Upper lobe of right lung (tissue), 1 donor: ENCODE measurements at regions not wholly inside any gene's neighbourhood (a gene's known extent, or its start where the extent isn't known, plus 50 kb on each side); places are given as distances from the start of the nearest gene placed in this dataset.

ENCODE experiments used
- ATAC-seq: fragments of 200-7000 bp; cut with Tn5 transposase; one replicate; pipeline ENCODE4 v1.9.1; 2020; ENCODE audit warnings: mild to moderate bottlenecking, moderate library complexity
- DNase-seq: peaks from one replicate; pipeline ENCODE4 v3.0.0-alpha.2; 2020
- H3K27ac ChIP-seq: fragments of 200-600 bp; one replicate; pipeline ENCODE4 v1.8.0; 2022
- H3K27me3 ChIP-seq: fragments of 200-600 bp; one replicate; pipeline ENCODE4 v1.8.0; 2022; ENCODE audit warnings: mild to moderate bottlenecking
- H3K36me3 ChIP-seq: fragments of 200-600 bp; one replicate; pipeline ENCODE4 v1.8.0; 2022
- H3K4me1 ChIP-seq: fragments of 200-600 bp; one replicate; pipeline ENCODE4 v1.8.0; 2022
- H3K4me3 ChIP-seq: fragments of 200-600 bp; one replicate; pipeline ENCODE4 v1.8.0; 2022; ENCODE audit warnings: mild to moderate bottlenecking
- H3K9me3 ChIP-seq: fragments of 200-600 bp; one replicate; pipeline ENCODE4 v1.8.0; 2022
- CTCF ChIP-seq: fragments of 200-600 bp; IDR thresholded peaks from one replicate; pipeline ENCODE4 v1.8.0; 2022; ENCODE audit warnings: antibody characterized with exemption
- intact Hi-C: fragments of 100-400 bp; cut with DNase I; formaldehyde crosslinking; loops from one replicate; pipeline ENCODE4 v1.11.0; 2022
- donor health status: DM: no; HTN: yes; CAD: no; lungs with severe emphysema.

- no peak for ATAC-seq
- TF ChIP-seq CTCF = no peak
- no peak for DNase-seq
- H3K36me3 ChIP-seq = no peaks in the 10 kb centered on the region
- no peak overlapping the region for H3K27ac ChIP-seq
- no peaks in the 10 kb centered on the region for H3K9me3 ChIP-seq
- no peaks in the 10 kb centered on the region for H3K4me1 ChIP-seq
- no peaks in the 10 kb centered on the region for H3K27me3 ChIP-seq
- intact Hi-C loops = no loop called here
- no peak overlapping the region for H3K4me3 ChIP-seq
These were observed 116.8 kb upstream of the BEND6 start for GRCh38 chr6:56838016-56838555.

- Histone ChIP-seq H3K4me3 (no peak overlapping the region), H3K4me1 (no peaks in the 10 kb centered on the region), H3K27me3 (no peaks in the 10 kb centered on the region), H3K36me3 (no peaks in the 10 kb centered on the region), H3K27ac (no peak overlapping the region), H3K9me3 (no peaks in the 10 kb centered on the region)
- no peak for TF ChIP-seq CTCF
- ATAC-seq (no peak), DNase-seq (no peak)
- intact Hi-C loops = no loop called here
These were observed 117.5 kb upstream of the BEND6 start for GRCh38 chr6:56837322-56837894.

- no peak for TF ChIP-seq CTCF
- H3K27me3 ChIP-seq = no peaks in the 10 kb centered on the region
- H3K36me3 ChIP-seq = no peaks in the 10 kb centered on the region
- no peaks in the 10 kb centered on the region for H3K9me3 ChIP-seq
- H3K4me3 ChIP-seq = no peak overlapping the region
- ATAC-seq = no peak
- intact Hi-C loops = no loop called here
- H3K27ac ChIP-seq = no peak overlapping the region
- no peaks in the 10 kb centered on the region for H3K4me1 ChIP-seq
- DNase-seq = no peak
These were observed 119.3 kb upstream of the BEND6 start for GRCh38 chr6:56835612-56836011.

GRCh38 chr6:56833873-56834272, 121.0 kb upstream of the BEND6 start:
- Histone ChIP-seq H3K27ac (no peak overlapping the region), H3K9me3 (no peaks in the 10 kb centered on the region), H3K4me1 (no peaks in the 10 kb centered on the region), H3K36me3 (no peaks in the 10 kb centered on the region), H3K4me3 (no peak overlapping the region), H3K27me3 (no peaks in the 10 kb centered on the region)
- intact Hi-C loops = no loop called here
- DNase-seq (no peak), ATAC-seq (no peak)
- no peak for TF ChIP-seq CTCF

- DNase-seq = no peak
- no peak for ATAC-seq
- intact Hi-C loops = no loop called here
- Histone ChIP-seq H3K9me3 (no peaks in the 10 kb centered on the region), H3K27ac (no peak overlapping the region), H3K36me3 (no peaks in the 10 kb centered on the region), H3K27me3 (no peaks in the 10 kb centered on the region), H3K4me3 (no peak overlapping the region), H3K4me1 (no peaks in the 10 kb centered on the region)
- no peak for TF ChIP-seq CTCF
These were observed 121.6 kb upstream of the BEND6 start for GRCh38 chr6:56833127-56833791.
